ENCODE measurements at regions not wholly inside any gene's neighbourhood (a gene's known extent, or its start where the extent isn't known, plus 50 kb on each side); places are given as distances from the start of the nearest gene placed in this dataset.

DNA sequence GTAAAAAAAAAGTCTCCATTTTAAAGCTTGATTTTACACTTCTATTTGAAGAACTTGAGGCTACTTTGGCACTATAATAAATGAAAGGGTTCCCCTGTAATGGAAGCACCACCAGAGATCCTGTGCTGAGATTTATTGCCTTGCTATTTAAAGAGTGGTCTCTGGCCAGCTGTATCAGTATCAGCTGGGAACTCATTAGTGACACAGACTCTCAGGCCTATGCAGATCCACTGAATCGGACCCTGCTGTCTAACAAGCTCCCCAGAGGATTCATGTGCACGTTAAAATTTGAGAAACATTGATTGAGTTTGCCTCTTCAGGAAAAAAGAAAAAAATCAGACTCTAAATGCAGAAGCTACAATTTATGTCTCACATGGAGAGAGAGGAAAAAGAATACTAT, 299.9 kb upstream of the BMP2 start:
- TF ChIP-seq, protein P1, sequence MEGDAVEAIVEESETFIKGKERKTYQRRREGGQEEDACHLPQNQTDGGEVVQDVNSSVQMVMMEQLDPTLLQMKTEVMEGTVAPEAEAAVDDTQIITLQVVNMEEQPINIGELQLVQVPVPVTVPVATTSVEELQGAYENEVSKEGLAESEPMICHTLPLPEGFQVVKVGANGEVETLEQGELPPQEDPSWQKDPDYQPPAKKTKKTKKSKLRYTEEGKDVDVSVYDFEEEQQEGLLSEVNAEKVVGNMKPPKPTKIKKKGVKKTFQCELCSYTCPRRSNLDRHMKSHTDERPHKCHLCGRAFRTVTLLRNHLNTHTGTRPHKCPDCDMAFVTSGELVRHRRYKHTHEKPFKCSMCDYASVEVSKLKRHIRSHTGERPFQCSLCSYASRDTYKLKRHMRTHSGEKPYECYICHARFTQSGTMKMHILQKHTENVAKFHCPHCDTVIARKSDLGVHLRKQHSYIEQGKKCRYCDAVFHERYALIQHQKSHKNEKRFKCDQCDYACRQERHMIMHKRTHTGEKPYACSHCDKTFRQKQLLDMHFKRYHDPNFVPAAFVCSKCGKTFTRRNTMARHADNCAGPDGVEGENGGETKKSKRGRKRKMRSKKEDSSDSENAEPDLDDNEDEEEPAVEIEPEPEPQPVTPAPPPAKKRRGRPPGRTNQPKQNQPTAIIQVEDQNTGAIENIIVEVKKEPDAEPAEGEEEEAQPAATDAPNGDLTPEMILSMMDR (IDR thresholded peaks at IDR 0.05; ENCODE audit: borderline replicate concordance, extremely low read depth, low read length, poor library complexity, severe bottlenecking): no peak
- TF ChIP-seq EZH2 (IDR thresholded peaks at IDR 0.05; ENCODE audit: borderline replicate concordance, low read depth, low read length, severe bottlenecking): no peak

Measured in DND-41 (cell line).